ENCODE measurements at regions not wholly inside any gene's neighbourhood (a gene's known extent, or its start where the extent isn't known, plus 50 kb on each side); places are given as distances from the start of the nearest gene placed in this dataset.

- Histone ChIP-seq H3K36me3 (ENCODE audit: control insufficient read depth in 3 of 3, insufficient read depth in 2 of 3, low read depth in 1 of 3, low read length in 3 of 3) (no peaks in the 10 kb centered on the region), H3K9me3 (ENCODE audit: control insufficient read depth in 2 of 2, insufficient read depth in 1 of 2, low read depth in 1 of 2, low read length in 1 of 2) (no peaks in the 10 kb centered on the region), H3K4me1 (ENCODE audit: control insufficient read depth in 3 of 3, insufficient read depth in 2 of 3, low read depth in 1 of 3, low read length in 2 of 3) (no peaks in the 10 kb centered on the region), H3K27me3 (ENCODE audit: control insufficient read depth in 3 of 3, insufficient read depth in 3 of 3, low read length in 3 of 3) (no peaks in the 10 kb centered on the region), H3K4me3 (ENCODE audit: low read depth in 1 of 3, low read length in 3 of 3) (no peak overlapping the region), H3K27ac (ENCODE audit: low read depth in 1 of 3, low read length in 2 of 3) (no peak overlapping the region)
- no peak for FAIRE-seq
- DNase-seq = no peak
- WGBS, 3 donors = 77 to 96% (median 82%) methylated on average over 1 of the region's 1 CpG
These were observed 744.0 kb upstream of the MAP3K7 start for GRCh38 chr6:91330896-91331295.

GRCh38 chr6:91328241-91328640 is 741.4 kb upstream of the MAP3K7 start:
- Histone ChIP-seq H3K4me3 (ENCODE audit: low read depth in 1 of 3, low read length in 3 of 3) (no peak overlapping the region), H3K36me3 (ENCODE audit: control insufficient read depth in 3 of 3, insufficient read depth in 2 of 3, low read depth in 1 of 3, low read length in 3 of 3) (no peaks in the 10 kb centered on the region), H3K27me3 (ENCODE audit: control insufficient read depth in 3 of 3, insufficient read depth in 3 of 3, low read length in 3 of 3) (no peaks in the 10 kb centered on the region), H3K27ac (ENCODE audit: low read depth in 1 of 3, low read length in 2 of 3) (no peak overlapping the region), H3K9me3 (ENCODE audit: control insufficient read depth in 2 of 2, insufficient read depth in 1 of 2, low read depth in 1 of 2, low read length in 1 of 2) (no peaks in the 10 kb centered on the region), H3K4me1 (ENCODE audit: control insufficient read depth in 3 of 3, insufficient read depth in 2 of 3, low read depth in 1 of 3, low read length in 2 of 3) (no peaks in the 10 kb centered on the region)
- WGBS, 3 donors = 83 to 92% (median 89%) methylated on average over 3 of the region's 3 CpGs
- FAIRE-seq (no peak), DNase-seq (no peak)

GRCh38 chr6:91324711-91325110 is 737.8 kb upstream of the MAP3K7 start:
- no peaks in the 10 kb centered on the region for H3K36me3 ChIP-seq (ENCODE audit: control insufficient read depth in 3 of 3, insufficient read depth in 2 of 3, low read depth in 1 of 3, low read length in 3 of 3)
- H3K9me3 ChIP-seq (ENCODE audit: control insufficient read depth in 2 of 2, insufficient read depth in 1 of 2, low read depth in 1 of 2, low read length in 1 of 2) = no peaks in the 10 kb centered on the region
- FAIRE-seq (no peak), DNase-seq (no peak)
- H3K4me3 ChIP-seq (ENCODE audit: low read depth in 1 of 3, low read length in 3 of 3) = no peak overlapping the region
- no peaks in the 10 kb centered on the region for H3K4me1 ChIP-seq (ENCODE audit: control insufficient read depth in 3 of 3, insufficient read depth in 2 of 3, low read depth in 1 of 3, low read length in 2 of 3)
- H3K27me3 ChIP-seq (ENCODE audit: control insufficient read depth in 3 of 3, insufficient read depth in 3 of 3, low read length in 3 of 3) = no peaks in the 10 kb centered on the region
- H3K27ac ChIP-seq (ENCODE audit: low read depth in 1 of 3, low read length in 2 of 3) = no peak overlapping the region
- WGBS, 3 donors = 67 to 85% (median 78%) methylated on average over 2 of the region's 2 CpGs

- no peak overlapping the region for H3K4me3 ChIP-seq (ENCODE audit: low read depth in 1 of 3, low read length in 3 of 3)
- H3K4me1 ChIP-seq (ENCODE audit: control insufficient read depth in 3 of 3, insufficient read depth in 2 of 3, low read depth in 1 of 3, low read length in 2 of 3) = no peaks in the 10 kb centered on the region
- H3K9me3 ChIP-seq (ENCODE audit: control insufficient read depth in 2 of 2, insufficient read depth in 1 of 2, low read depth in 1 of 2, low read length in 1 of 2) = no peaks in the 10 kb centered on the region
- DNase-seq (no peak), FAIRE-seq (no peak)
- H3K27ac ChIP-seq (ENCODE audit: low read depth in 1 of 3, low read length in 2 of 3) = no peak overlapping the region
- H3K27me3 ChIP-seq (ENCODE audit: control insufficient read depth in 3 of 3, insufficient read depth in 3 of 3, low read length in 3 of 3) = no peaks in the 10 kb centered on the region
- H3K36me3 ChIP-seq (ENCODE audit: control insufficient read depth in 3 of 3, insufficient read depth in 2 of 3, low read depth in 1 of 3, low read length in 3 of 3) = no peaks in the 10 kb centered on the region
These were observed 731.1 kb upstream of the MAP3K7 start for GRCh38 chr6:91317984-91318383.

- 65 to 78% (median 77%) methylated on average over 2 of the region's 2 CpGs for WGBS, 3 donors
- H3K36me3 ChIP-seq (ENCODE audit: control insufficient read depth in 3 of 3, insufficient read depth in 2 of 3, low read depth in 1 of 3, low read length in 3 of 3) = no peaks in the 10 kb centered on the region
- FAIRE-seq (no peak), DNase-seq (no peak)
- H3K4me3 ChIP-seq (ENCODE audit: low read depth in 1 of 3, low read length in 3 of 3) = no peak overlapping the region
- no peaks in the 10 kb centered on the region for H3K9me3 ChIP-seq (ENCODE audit: control insufficient read depth in 2 of 2, insufficient read depth in 1 of 2, low read depth in 1 of 2, low read length in 1 of 2)
- H3K4me1 ChIP-seq (ENCODE audit: control insufficient read depth in 3 of 3, insufficient read depth in 2 of 3, low read depth in 1 of 3, low read length in 2 of 3) = no peaks in the 10 kb centered on the region
- H3K27me3 ChIP-seq (ENCODE audit: control insufficient read depth in 3 of 3, insufficient read depth in 3 of 3, low read length in 3 of 3) = no peaks in the 10 kb centered on the region
- no peak overlapping the region for H3K27ac ChIP-seq (ENCODE audit: low read depth in 1 of 3, low read length in 2 of 3)
These were observed 730.5 kb upstream of the MAP3K7 start for GRCh38 chr6:91317247-91317835.

GRCh38 chr6:91310178-91310577 is 723.3 kb upstream of the MAP3K7 start:
- Histone ChIP-seq H3K9me3 (ENCODE audit: control insufficient read depth in 2 of 2, insufficient read depth in 1 of 2, low read depth in 1 of 2, low read length in 1 of 2) (no peaks in the 10 kb centered on the region), H3K4me1 (ENCODE audit: control insufficient read depth in 3 of 3, insufficient read depth in 2 of 3, low read depth in 1 of 3, low read length in 2 of 3) (no peaks in the 10 kb centered on the region), H3K27ac (ENCODE audit: low read depth in 1 of 3, low read length in 2 of 3) (no peak overlapping the region), H3K4me3 (ENCODE audit: low read depth in 1 of 3, low read length in 3 of 3) (no peak overlapping the region), H3K36me3 (ENCODE audit: control insufficient read depth in 3 of 3, insufficient read depth in 2 of 3, low read depth in 1 of 3, low read length in 3 of 3) (no peaks in the 10 kb centered on the region), H3K27me3 (ENCODE audit: control insufficient read depth in 3 of 3, insufficient read depth in 3 of 3, low read length in 3 of 3) (no peaks in the 10 kb centered on the region)
- FAIRE-seq (no peak), DNase-seq (no peak)
- 93 to 94% (median 94%) methylated on average over 6 of the region's 6 CpGs for WGBS, 3 donors

- DNase-seq (no peak), FAIRE-seq (no peak)
- Histone ChIP-seq H3K36me3 (ENCODE audit: control insufficient read depth in 3 of 3, insufficient read depth in 2 of 3, low read depth in 1 of 3, low read length in 3 of 3) (no peaks in the 10 kb centered on the region), H3K4me1 (ENCODE audit: control insufficient read depth in 3 of 3, insufficient read depth in 2 of 3, low read depth in 1 of 3, low read length in 2 of 3) (no peaks in the 10 kb centered on the region), H3K27me3 (ENCODE audit: control insufficient read depth in 3 of 3, insufficient read depth in 3 of 3, low read length in 3 of 3) (no peaks in the 10 kb centered on the region), H3K27ac (ENCODE audit: low read depth in 1 of 3, low read length in 2 of 3) (no peak overlapping the region), H3K9me3 (ENCODE audit: control insufficient read depth in 2 of 2, insufficient read depth in 1 of 2, low read depth in 1 of 2, low read length in 1 of 2) (no peaks in the 10 kb centered on the region), H3K4me3 (ENCODE audit: low read depth in 1 of 3, low read length in 3 of 3) (no peak overlapping the region)
- 58 to 60% (median 59%) methylated on average over 2 of the region's 2 CpGs for WGBS, 3 donors
These were observed 718.9 kb upstream of the MAP3K7 start for GRCh38 chr6:91305755-91306154.

- Histone ChIP-seq H3K4me1 (ENCODE audit: control insufficient read depth in 3 of 3, insufficient read depth in 2 of 3, low read depth in 1 of 3, low read length in 2 of 3) (no peaks in the 10 kb centered on the region), H3K27me3 (ENCODE audit: control insufficient read depth in 3 of 3, insufficient read depth in 3 of 3, low read length in 3 of 3) (no peaks in the 10 kb centered on the region), H3K27ac (ENCODE audit: low read depth in 1 of 3, low read length in 2 of 3) (no peak overlapping the region), H3K4me3 (ENCODE audit: low read depth in 1 of 3, low read length in 3 of 3) (no peak overlapping the region), H3K9me3 (ENCODE audit: control insufficient read depth in 2 of 2, insufficient read depth in 1 of 2, low read depth in 1 of 2, low read length in 1 of 2) (no peaks in the 10 kb centered on the region), H3K36me3 (ENCODE audit: control insufficient read depth in 3 of 3, insufficient read depth in 2 of 3, low read depth in 1 of 3, low read length in 3 of 3) (no peaks in the 10 kb centered on the region)
- DNase-seq = peak in 1 of 2 donors; percentile 66
- 24 to 52% (median 39%) methylated on average over 3 of the region's 3 CpGs for WGBS, 3 donors
- no peak for FAIRE-seq
These were observed 717.6 kb upstream of the MAP3K7 start for GRCh38 chr6:91304521-91304920.

GRCh38 chr6:91303326-91303725 is 716.5 kb upstream of the MAP3K7 start:
- no peaks in the 10 kb centered on the region for H3K4me1 ChIP-seq (ENCODE audit: control insufficient read depth in 3 of 3, insufficient read depth in 2 of 3, low read depth in 1 of 3, low read length in 2 of 3)
- no peak overlapping the region for H3K27ac ChIP-seq (ENCODE audit: low read depth in 1 of 3, low read length in 2 of 3)
- no peak overlapping the region for H3K4me3 ChIP-seq (ENCODE audit: low read depth in 1 of 3, low read length in 3 of 3)
- H3K36me3 ChIP-seq (ENCODE audit: control insufficient read depth in 3 of 3, insufficient read depth in 2 of 3, low read depth in 1 of 3, low read length in 3 of 3) = no peaks in the 10 kb centered on the region
- 93 to 97% (median 97%) methylated on average over 12 of the region's 12 CpGs for WGBS, 3 donors
- no peak for FAIRE-seq
- no peaks in the 10 kb centered on the region for H3K27me3 ChIP-seq (ENCODE audit: control insufficient read depth in 3 of 3, insufficient read depth in 3 of 3, low read length in 3 of 3)
- no peak for DNase-seq
- H3K9me3 ChIP-seq (ENCODE audit: control insufficient read depth in 2 of 2, insufficient read depth in 1 of 2, low read depth in 1 of 2, low read length in 1 of 2) = no peaks in the 10 kb centered on the region
